Panc1 (cell line): ENCODE measurements at regions not wholly inside any gene's neighbourhood (a gene's known extent, or its start where the extent isn't known, plus 50 kb on each side); places are given as distances from the start of the nearest gene placed in this dataset.
A peak's percentile ranks its signal among the peaks of the same experiment; 100 is the strongest.

Experiments
- ATAC-seq: fragments of 200-7000 bp; cut with Tn5 transposase; 2 replicates; pipeline ENCODE4 v1.9.1; 2020; ENCODE audit warnings: mild to moderate bottlenecking, moderate library complexity
- BruUV-seq: library from RNA; stranded (reverse); fragments of 400-500 nt; replicated peaks from 2 replicates; lab custom pipeline; 2021; lab: Mats Ljungman, UMichigan
- CTCF ChIA-PET: fragments of 300-600 bp; sonication (Branson Sonifier 250); formaldehyde crosslinking; loops from one replicate; lab custom pipeline; 2022; ENCODE audit warnings: antibody characterized with exemption; lab: Charles Lee
- POLR2A ChIA-PET: fragments of 300-600 bp; sonication (Branson Sonifier 250); formaldehyde crosslinking; loops from one replicate; lab custom pipeline; 2022; ENCODE audit warnings: antibody characterized with exemption; lab: Charles Lee
- DNase-seq: peaks from one replicate; pipeline ENCODE4 v3.0.0-alpha.2; 2010; ENCODE audit warnings: low read depth, low spot score
- H3K27ac ChIP-seq: 2 replicates; pipeline ENCODE4 v1.5.1; 2011; ENCODE audit warnings: mild to moderate bottlenecking, low read length, inconsistent platforms
- H3K27me3 ChIP-seq: fragments of 200-500 bp; sonication (Bioruptor generic); 2 replicates; pipeline ENCODE4 v1.6.0; 2014; ENCODE audit warnings: low read length, inconsistent platforms; ENCODE audit not compliant: control insufficient read depth, insufficient read depth
- H3K36me3 ChIP-seq: fragments of 200-500 bp; sonication (Bioruptor generic); 2 replicates; pipeline ENCODE4 v1.5.1; 2014; ENCODE audit warnings: inconsistent platforms, mild to moderate bottlenecking, low read length, moderate library complexity; ENCODE audit not compliant: control insufficient read depth, insufficient read depth
- H3K4me1 ChIP-seq: 2 replicates; pipeline ENCODE4 v1.5.1; 2011; ENCODE audit warnings: inconsistent platforms, mild to moderate bottlenecking, low read length, moderate library complexity; ENCODE audit not compliant: control insufficient read depth, insufficient read depth
- H3K4me3 ChIP-seq, 2 experiments: 2 replicates each; pipeline ENCODE4 v1.5.1; 2011 to 2012; ENCODE audit warnings: low read depth in 2 of 2, low read length in 2 of 2, mild to moderate bottlenecking in 2 of 2, inconsistent platforms in 1 of 2, moderate library complexity in 1 of 2
- H3K9me3 ChIP-seq: fragments of 200-500 bp; sonication (Bioruptor generic); 2 replicates; pipeline ENCODE4 v1.5.1; 2014; ENCODE audit warnings: low read depth, mild to moderate bottlenecking, inconsistent platforms, low read length, moderate library complexity; ENCODE audit not compliant: control insufficient read depth, insufficient read depth
- POLR2AphosphoS5 ChIP-seq: IDR thresholded peaks from 2 replicates; pipeline ENCODE4 v1.6.1; 2012; ENCODE audit warnings: mild to moderate bottlenecking, low read depth, low read length, moderate library complexity
- SIN3A ChIP-seq: IDR thresholded peaks from 2 replicates; pipeline ENCODE4 v1.6.1; 2012; ENCODE audit warnings: low read depth, mild to moderate bottlenecking, low read length, moderate library complexity, borderline replicate concordance; ENCODE audit not compliant: insufficient read depth
- TCF7L2 ChIP-seq: IDR thresholded peaks from 2 replicates; pipeline ENCODE4 v1.6.1; 2011; ENCODE audit warnings: mild to moderate bottlenecking, low read depth, low read length, inconsistent platforms
- in situ Hi-C: cut with HindIII; loops from 2 replicates; pipeline ENCODE4 v1.10.0; 2016; ENCODE audit warnings: low sequenced_read_pairs, low pct_unique_long_range_greater_than_20kb
- intact Hi-C: fragments of 100-400 bp; cut with micrococcal nuclease; formaldehyde crosslinking; loops from one replicate; pipeline ENCODE4 v1.10.0; 2022; ENCODE audit not compliant: unreplicated experiment
- TF ChIP-seq, protein P1 (sequence below): fragments of 450-650 bp; IDR thresholded peaks from 2 replicates; pipeline ENCODE4 v1.5.1; 2017; ENCODE audit warnings: mild to moderate bottlenecking
- TF ChIP-seq, protein P2 (sequence below), 2 experiments: IDR thresholded peaks; 2 replicates each; pipeline ENCODE4 v1.6.1; 2011 to 2012; ENCODE audit warnings: low read depth in 2 of 2, control low read depth in 1 of 2, low read length in 1 of 2, mild to moderate bottlenecking in 1 of 2, moderate library complexity in 1 of 2; ENCODE audit not compliant: insufficient read depth in 1 of 2

DNA sequence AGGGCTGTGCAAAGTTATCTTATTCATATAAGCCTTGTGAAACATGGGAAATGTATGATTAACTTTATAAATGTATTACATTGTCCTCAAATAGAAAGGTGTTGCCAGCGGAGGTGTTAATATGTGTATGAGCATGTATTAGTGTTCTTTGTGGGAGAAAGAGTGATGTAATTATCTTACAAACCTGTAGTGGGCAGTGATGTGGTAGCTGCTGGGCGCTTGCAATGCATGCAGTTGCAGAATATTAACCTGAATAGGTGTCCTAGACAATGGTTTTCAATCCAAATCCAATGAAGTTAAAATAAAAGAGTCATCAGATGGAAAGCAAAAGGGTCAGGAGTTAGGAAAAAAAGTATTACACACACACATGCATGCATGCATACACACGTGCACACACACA, 881.3 kb upstream of the CADM2 start:
- H3K27me3 ChIP-seq, result no peaks in the 10 kb centered on the region
- no peaks in the 10 kb centered on the region for H3K4me1 ChIP-seq
- H3K4me3 ChIP-seq, result no peak overlapping the region
- in situ Hi-C loops (no loop called here), intact Hi-C loops (no loop called here)
- ATAC-seq, result no peak
- DNase-seq, result peak; percentile 2
- POLR2A ChIA-PET, result no interaction called here
- no peak for TF ChIP-seq SIN3A
- TF ChIP-seq, protein P1, sequence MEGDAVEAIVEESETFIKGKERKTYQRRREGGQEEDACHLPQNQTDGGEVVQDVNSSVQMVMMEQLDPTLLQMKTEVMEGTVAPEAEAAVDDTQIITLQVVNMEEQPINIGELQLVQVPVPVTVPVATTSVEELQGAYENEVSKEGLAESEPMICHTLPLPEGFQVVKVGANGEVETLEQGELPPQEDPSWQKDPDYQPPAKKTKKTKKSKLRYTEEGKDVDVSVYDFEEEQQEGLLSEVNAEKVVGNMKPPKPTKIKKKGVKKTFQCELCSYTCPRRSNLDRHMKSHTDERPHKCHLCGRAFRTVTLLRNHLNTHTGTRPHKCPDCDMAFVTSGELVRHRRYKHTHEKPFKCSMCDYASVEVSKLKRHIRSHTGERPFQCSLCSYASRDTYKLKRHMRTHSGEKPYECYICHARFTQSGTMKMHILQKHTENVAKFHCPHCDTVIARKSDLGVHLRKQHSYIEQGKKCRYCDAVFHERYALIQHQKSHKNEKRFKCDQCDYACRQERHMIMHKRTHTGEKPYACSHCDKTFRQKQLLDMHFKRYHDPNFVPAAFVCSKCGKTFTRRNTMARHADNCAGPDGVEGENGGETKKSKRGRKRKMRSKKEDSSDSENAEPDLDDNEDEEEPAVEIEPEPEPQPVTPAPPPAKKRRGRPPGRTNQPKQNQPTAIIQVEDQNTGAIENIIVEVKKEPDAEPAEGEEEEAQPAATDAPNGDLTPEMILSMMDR, result peak; percentile 39; the same call in 1 of the 2 replicates
- no peak overlapping the region for H3K27ac ChIP-seq
- peaks cover 3% of the 10 kb centered on the region; the same call in 1 of the 2 replicates for H3K9me3 ChIP-seq
- no peaks in the 10 kb centered on the region for H3K36me3 ChIP-seq
- no TSS peak for BruUV-seq
- CTCF ChIA-PET, result interaction anchor here (0.7 kb wide), 1 partner anchor 131 kb away, joined by 4 read pairs; no protein-coding TSS in a partner anchor

DNA sequence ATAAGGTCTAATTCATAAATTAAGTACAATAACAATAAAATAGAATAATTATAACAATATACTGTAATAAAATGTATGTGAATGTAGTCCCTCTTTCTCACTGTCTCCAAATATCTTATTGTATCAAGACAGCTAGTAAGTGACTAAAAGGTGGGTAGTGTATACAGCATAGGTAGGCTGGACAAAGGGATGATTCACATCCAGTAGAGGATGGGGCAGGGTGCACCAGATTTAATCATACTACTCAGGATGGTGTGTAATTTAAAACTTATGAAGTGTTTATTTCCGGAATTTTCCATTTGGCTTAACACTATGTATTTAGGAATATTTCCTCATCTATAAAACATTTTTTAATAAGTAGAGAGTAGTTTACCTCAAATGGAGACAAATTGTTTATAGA, 876.1 kb upstream of the CADM2 start:
- DNase-seq (no peak), ATAC-seq (no peak)
- H3K36me3 ChIP-seq, result no peaks in the 10 kb centered on the region
- H3K27ac ChIP-seq, result no peak overlapping the region
- CTCF ChIA-PET, result no interaction called here
- no peaks in the 10 kb centered on the region for H3K9me3 ChIP-seq
- in situ Hi-C loops (no loop called here), intact Hi-C loops (no loop called here)
- H3K4me1 ChIP-seq, result no peaks in the 10 kb centered on the region
- H3K27me3 ChIP-seq, result no peaks in the 10 kb centered on the region
- TF ChIP-seq POLR2AphosphoS5 (no peak), TCF7L2 (no peak), SIN3A (no peak)
- TF ChIP-seq, protein P2, sequence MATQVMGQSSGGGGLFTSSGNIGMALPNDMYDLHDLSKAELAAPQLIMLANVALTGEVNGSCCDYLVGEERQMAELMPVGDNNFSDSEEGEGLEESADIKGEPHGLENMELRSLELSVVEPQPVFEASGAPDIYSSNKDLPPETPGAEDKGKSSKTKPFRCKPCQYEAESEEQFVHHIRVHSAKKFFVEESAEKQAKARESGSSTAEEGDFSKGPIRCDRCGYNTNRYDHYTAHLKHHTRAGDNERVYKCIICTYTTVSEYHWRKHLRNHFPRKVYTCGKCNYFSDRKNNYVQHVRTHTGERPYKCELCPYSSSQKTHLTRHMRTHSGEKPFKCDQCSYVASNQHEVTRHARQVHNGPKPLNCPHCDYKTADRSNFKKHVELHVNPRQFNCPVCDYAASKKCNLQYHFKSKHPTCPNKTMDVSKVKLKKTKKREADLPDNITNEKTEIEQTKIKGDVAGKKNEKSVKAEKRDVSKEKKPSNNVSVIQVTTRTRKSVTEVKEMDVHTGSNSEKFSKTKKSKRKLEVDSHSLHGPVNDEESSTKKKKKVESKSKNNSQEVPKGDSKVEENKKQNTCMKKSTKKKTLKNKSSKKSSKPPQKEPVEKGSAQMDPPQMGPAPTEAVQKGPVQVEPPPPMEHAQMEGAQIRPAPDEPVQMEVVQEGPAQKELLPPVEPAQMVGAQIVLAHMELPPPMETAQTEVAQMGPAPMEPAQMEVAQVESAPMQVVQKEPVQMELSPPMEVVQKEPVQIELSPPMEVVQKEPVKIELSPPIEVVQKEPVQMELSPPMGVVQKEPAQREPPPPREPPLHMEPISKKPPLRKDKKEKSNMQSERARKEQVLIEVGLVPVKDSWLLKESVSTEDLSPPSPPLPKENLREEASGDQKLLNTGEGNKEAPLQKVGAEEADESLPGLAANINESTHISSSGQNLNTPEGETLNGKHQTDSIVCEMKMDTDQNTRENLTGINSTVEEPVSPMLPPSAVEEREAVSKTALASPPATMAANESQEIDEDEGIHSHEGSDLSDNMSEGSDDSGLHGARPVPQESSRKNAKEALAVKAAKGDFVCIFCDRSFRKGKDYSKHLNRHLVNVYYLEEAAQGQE (IDR thresholded peaks at IDR 0.05; ENCODE audit: insufficient read depth in 1 of 2, low read depth in 2 of 2, low read length in 1 of 2), result no peak
- TF ChIP-seq, protein P1, result no peak
- POLR2A ChIA-PET, result no interaction called here
- no TSS peak for BruUV-seq
- H3K4me3 ChIP-seq, result no peak overlapping the region

DNA sequence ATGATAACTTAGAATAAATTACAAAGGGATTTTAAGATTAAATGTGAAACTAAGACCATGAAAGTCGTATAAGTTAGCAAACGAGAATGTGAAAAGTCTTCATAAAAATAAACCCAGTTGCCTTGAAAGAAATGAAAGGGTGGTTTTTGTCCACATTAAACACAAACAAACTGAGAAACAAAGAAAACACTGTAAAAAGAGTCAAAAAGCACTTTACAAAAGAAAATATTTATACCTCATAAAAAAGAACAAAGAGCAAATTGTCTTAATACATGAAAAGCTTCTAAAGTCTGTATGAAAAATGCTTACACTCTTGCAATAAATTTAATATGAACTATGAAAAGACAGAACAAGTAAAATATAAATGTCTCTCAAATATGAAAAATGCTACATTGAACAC, 865.9 kb upstream of the CADM2 start:
- intact Hi-C loops, result no loop called here
- no peaks in the 10 kb centered on the region for H3K27me3 ChIP-seq
- TF ChIP-seq POLR2AphosphoS5, result no peak
- TF ChIP-seq, protein P2 (IDR thresholded peaks at IDR 0.05; ENCODE audit: insufficient read depth in 1 of 2, low read depth in 2 of 2, low read length in 1 of 2), result no peak
- no peak for TF ChIP-seq SIN3A
- TF ChIP-seq TCF7L2, result no peak
- TF ChIP-seq, protein P1, result no peak
- BruUV-seq, result no TSS peak
- ChIA-PET POLR2A (no interaction called here), CTCF (no interaction called here)
- in situ Hi-C loops, result no loop called here
- H3K9me3 ChIP-seq, result no peaks in the 10 kb centered on the region
- ATAC-seq (no peak), DNase-seq (no peak)
- H3K4me3 ChIP-seq, result no peak overlapping the region
- no peaks in the 10 kb centered on the region for H3K4me1 ChIP-seq
- H3K27ac ChIP-seq, result no peak overlapping the region
- H3K36me3 ChIP-seq, result no peaks in the 10 kb centered on the region
